HG03175 (cell line): ENCODE measurements at regions not wholly inside any gene's neighbourhood (a gene's known extent, or its start where the extent isn't known, plus 50 kb on each side); places are given as distances from the start of the nearest gene placed in this dataset.
A peak's percentile ranks its signal among the peaks of the same experiment; 100 is the strongest.

Experiments
- ATAC-seq: cut with Tn5 transposase; IDR thresholded peaks from one replicate; pipeline ENCODE4 v1.9.1; 2021; ENCODE audit warnings: mild to moderate bottlenecking, moderate library complexity; ENCODE audit not compliant: unreplicated experiment

- no peak for ATAC-seq
Observed at GRCh38 chr4:100130964-100131363, 59.3 kb downstream of the DDIT4L start.

GRCh38 chr4:100130491-100130890, 59.8 kb downstream of the DDIT4L start:
- no peak for ATAC-seq

- ATAC-seq, result no peak
Observed at GRCh38 chr4:100129774-100130173, 60.5 kb downstream of the DDIT4L start.

GRCh38 chr4:100128338-100128737, 61.9 kb downstream of the DDIT4L start:
- ATAC-seq, result no peak

- ATAC-seq, result no peak
Observed at GRCh38 chr4:100124715-100125114, 65.6 kb downstream of the DDIT4L start.

- ATAC-seq, result no peak
Observed at GRCh38 chr4:100118181-100118580, 72.1 kb downstream of the DDIT4L start.

GRCh38 chr4:100117750-100118149, 72.5 kb downstream of the DDIT4L start:
- ATAC-seq, result no peak

GRCh38 chr4:100114909-100115308, 75.4 kb downstream of the DDIT4L start:
- ATAC-seq, result no peak

- no peak for ATAC-seq
Observed at GRCh38 chr4:100113732-100114131, 76.5 kb downstream of the DDIT4L start.

GRCh38 chr4:100113096-100113495, 77.2 kb downstream of the DDIT4L start:
- no peak for ATAC-seq

- no peak for ATAC-seq
Observed at GRCh38 chr4:100109921-100110320, 80.3 kb downstream of the DDIT4L start.

- ATAC-seq, result no peak
Observed at GRCh38 chr4:100108869-100109268, 81.4 kb downstream of the DDIT4L start.

GRCh38 chr4:100106982-100107381, 83.3 kb downstream of the DDIT4L start:
- ATAC-seq, result peak; percentile 100

- no peak for ATAC-seq
Observed at GRCh38 chr4:100103671-100104070, 86.6 kb downstream of the DDIT4L start.

GRCh38 chr4:100100985-100101384, 89.3 kb downstream of the DDIT4L start:
- peak; percentile 84 for ATAC-seq

- no peak for ATAC-seq
Observed at GRCh38 chr4:100099746-100100145, 90.5 kb downstream of the DDIT4L start.

- no peak for ATAC-seq
Observed at GRCh38 chr4:100098681-100099080, 91.6 kb downstream of the DDIT4L start.

- ATAC-seq, result no peak
Observed at GRCh38 chr4:100098011-100098545, 92.2 kb downstream of the DDIT4L start.

- peak; percentile 89 for ATAC-seq
Observed at GRCh38 chr4:100095729-100096595, 94.3 kb downstream of the DDIT4L start.

GRCh38 chr4:100093091-100093866, 97.0 kb downstream of the DDIT4L start:
- ATAC-seq, result peak; percentile 76

GRCh38 chr4:100087743-100088142, 102.5 kb downstream of the DDIT4L start:
- ATAC-seq, result no peak
